ENCODE measurements at regions not wholly inside any gene's neighbourhood (a gene's known extent, or its start where the extent isn't known, plus 50 kb on each side); places are given as distances from the start of the nearest gene placed in this dataset.
A peak's percentile ranks its signal among the peaks of the same experiment; 100 is the strongest.

DNA sequence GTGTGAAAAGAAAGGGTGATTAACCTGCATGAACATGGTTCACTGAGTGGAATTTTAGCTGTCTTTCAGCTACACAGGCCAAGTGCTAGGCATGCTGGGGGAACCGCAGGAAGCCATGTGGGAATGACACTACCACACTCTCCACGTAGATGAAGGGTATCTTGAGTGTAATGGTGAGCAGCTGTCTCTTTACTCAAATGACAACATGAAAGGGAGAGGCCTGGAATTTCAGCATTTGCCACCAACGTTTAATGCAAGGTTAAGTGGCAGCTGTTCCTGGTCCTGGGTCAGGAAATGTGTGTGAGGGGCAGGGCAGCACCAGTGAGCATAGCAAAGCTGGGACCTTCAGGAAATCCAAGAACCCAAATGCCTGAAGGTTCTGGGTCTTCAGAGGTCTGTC, 588.4 kb downstream of the SLC4A3 start:
- intact Hi-C loops (cut with DNase I), result no loop called here
- no peaks in the 10 kb centered on the region for H3K36me3 ChIP-seq
- no peaks in the 10 kb centered on the region for H3K27me3 ChIP-seq
- DNase-seq, result no peak
- TF ChIP-seq, protein P1, sequence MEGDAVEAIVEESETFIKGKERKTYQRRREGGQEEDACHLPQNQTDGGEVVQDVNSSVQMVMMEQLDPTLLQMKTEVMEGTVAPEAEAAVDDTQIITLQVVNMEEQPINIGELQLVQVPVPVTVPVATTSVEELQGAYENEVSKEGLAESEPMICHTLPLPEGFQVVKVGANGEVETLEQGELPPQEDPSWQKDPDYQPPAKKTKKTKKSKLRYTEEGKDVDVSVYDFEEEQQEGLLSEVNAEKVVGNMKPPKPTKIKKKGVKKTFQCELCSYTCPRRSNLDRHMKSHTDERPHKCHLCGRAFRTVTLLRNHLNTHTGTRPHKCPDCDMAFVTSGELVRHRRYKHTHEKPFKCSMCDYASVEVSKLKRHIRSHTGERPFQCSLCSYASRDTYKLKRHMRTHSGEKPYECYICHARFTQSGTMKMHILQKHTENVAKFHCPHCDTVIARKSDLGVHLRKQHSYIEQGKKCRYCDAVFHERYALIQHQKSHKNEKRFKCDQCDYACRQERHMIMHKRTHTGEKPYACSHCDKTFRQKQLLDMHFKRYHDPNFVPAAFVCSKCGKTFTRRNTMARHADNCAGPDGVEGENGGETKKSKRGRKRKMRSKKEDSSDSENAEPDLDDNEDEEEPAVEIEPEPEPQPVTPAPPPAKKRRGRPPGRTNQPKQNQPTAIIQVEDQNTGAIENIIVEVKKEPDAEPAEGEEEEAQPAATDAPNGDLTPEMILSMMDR (IDR thresholded peaks at IDR 0.05), result no peak
- no peak for ATAC-seq
- H3K9me3 ChIP-seq, result no peaks in the 10 kb centered on the region
- no peak overlapping the region for H3K4me3 ChIP-seq
- H3K27ac ChIP-seq, result no peak overlapping the region
- 46 to 56% methylated on average over 3 of the region's 3 CpGs for WGBS, 2 donors
- no peaks in the 10 kb centered on the region for H3K4me1 ChIP-seq

DNA sequence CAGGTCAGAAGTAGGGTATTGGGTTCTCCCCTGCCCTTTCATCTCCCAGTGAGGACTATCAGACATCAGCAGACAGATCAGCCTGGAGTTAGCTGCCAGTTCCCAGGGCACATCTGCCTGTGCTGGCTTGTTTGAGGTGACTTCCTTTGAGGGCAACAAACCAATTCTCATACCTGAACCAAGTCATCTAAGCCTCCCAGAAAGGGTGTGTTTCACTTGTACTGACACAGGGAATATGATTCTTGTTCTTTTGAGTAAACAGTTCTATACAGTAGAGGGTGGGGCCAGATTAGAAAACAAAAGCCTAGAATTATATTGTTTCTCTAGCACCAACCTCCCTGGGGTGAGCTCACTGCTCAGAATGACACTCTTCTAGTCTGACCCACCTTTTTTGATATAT, 591.9 kb downstream of the SLC4A3 start:
- Histone ChIP-seq H3K4me3 (no peak overlapping the region), H3K4me1 (no peaks in the 10 kb centered on the region), H3K27ac (no peak overlapping the region), H3K36me3 (no peaks in the 10 kb centered on the region), H3K27me3 (no peaks in the 10 kb centered on the region), H3K9me3 (no peaks in the 10 kb centered on the region)
- ATAC-seq (no peak), DNase-seq (no peak)
- TF ChIP-seq, protein P1 (IDR thresholded peaks at IDR 0.05), result no peak
- intact Hi-C loops (cut with DNase I), result no loop called here

DNA sequence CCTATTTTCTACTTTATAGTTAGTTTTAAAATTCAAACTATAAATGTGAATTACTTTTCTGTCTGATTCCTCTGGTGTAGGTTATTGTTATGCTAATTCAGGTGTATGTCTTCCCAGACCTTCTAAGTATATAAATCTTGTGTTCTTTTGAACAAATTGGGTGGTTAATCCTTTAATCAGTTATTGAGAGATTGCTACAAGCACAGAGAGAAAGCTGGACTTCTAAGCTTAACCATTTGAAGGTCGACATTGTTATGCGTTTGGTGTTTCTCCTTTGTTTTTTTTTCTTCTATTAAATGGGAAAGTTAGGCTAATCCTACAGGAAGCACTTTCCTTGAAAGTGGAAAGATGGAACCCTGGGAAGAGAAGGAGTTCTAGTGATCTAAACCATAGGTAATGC, 592.6 kb downstream of the SLC4A3 start:
- Histone ChIP-seq H3K27ac (no peak overlapping the region), H3K4me3 (no peak overlapping the region), H3K36me3 (no peaks in the 10 kb centered on the region), H3K9me3 (no peaks in the 10 kb centered on the region), H3K4me1 (no peaks in the 10 kb centered on the region), H3K27me3 (peaks cover 0 to 3% (median 0%) of the 10 kb centered on the region in 7 donors)
- DNase-seq (no peak), ATAC-seq (no peak)
- intact Hi-C loops (cut with DNase I), result no loop called here
- 73 to 79% methylated on average over 2 of the region's 2 CpGs for WGBS, 2 donors
- TF ChIP-seq, protein P1 (IDR thresholded peaks at IDR 0.05), result no peak

DNA sequence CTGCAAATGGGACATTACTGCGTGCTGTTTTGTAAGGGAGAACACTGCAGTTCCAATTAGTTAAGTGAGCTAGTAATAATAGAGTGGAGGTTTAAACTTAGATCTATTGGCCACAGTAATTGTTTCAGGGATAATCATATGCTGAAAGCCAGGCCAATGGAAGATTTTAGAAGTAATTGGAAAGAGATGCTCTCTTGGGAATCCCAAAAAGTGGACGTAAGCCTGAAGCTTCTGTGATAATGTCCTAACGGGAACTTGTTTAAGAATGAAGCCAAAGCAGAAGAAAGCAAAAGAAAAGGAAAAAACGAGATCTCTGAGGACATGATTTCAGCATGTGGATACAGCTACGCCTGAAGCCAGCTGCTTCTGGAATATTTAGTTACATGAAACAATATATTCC, 594.6 kb downstream of the SLC4A3 start:
- H3K4me3 ChIP-seq, result no peak overlapping the region
- H3K36me3 ChIP-seq, result no peaks in the 10 kb centered on the region
- H3K4me1 ChIP-seq, result no peaks in the 10 kb centered on the region
- DNase-seq (no peak), ATAC-seq (peak in 5 of 8 donors; percentile 14 to 79 (median 70))
- intact Hi-C loops (cut with DNase I), result no loop called here
- WGBS, 2 donors, result 66 to 69% methylated on average over 5 of the region's 5 CpGs
- no peaks in the 10 kb centered on the region for H3K9me3 ChIP-seq
- peaks cover 0 to 3% (median 0%) of the 10 kb centered on the region in 7 donors for H3K27me3 ChIP-seq
- no peak overlapping the region for H3K27ac ChIP-seq
- TF ChIP-seq, protein P1 (IDR thresholded peaks at IDR 0.05), result no peak

Data from heart right ventricle (tissue), 16 donors.